Naive thymus-derived CD8-positive, alpha-beta T cell (primary cell): ENCODE measurements at regions not wholly inside any gene's neighbourhood (a gene's known extent, or its start where the extent isn't known, plus 50 kb on each side); places are given as distances from the start of the nearest gene placed in this dataset.
"Not testable (repeated sequence)": the region's sequence is repeated elsewhere in the genome, so short reads cannot be mapped to it uniquely, and the experiment has no call there.

Source experiments
- ATAC-seq, 2 donors: fragments of 150-1000 bp; cut with Tn5 transposase in 1 of 2; sonication (Bioruptor Pico), chemical (Tn5 transposase) in 1 of 2; 1 replicate in 1 of 2; 2 replicates in 1 of 2; pipeline ENCODE4 v1.10.0; 2021; ENCODE audit warnings: mild to moderate bottlenecking in 2 of 2, moderate library complexity in 2 of 2
- POLR2A ChIA-PET: fragments of 350-600 bp; sonication (Branson Sonifier 250); formaldehyde crosslinking; loops from one replicate; lab custom pipeline; 2021; ENCODE audit warnings: antibody characterized with exemption; lab: Charles Lee
- DNase-seq, 10 donors: peaks; one replicate each; pipeline versions ENCODE4 v3.0.0 to v3.0.0-alpha.2; 2020 to 2022
- H3K27ac Mint-ChIP-seq, 10 donors: one replicate each; pipeline ENCODE4 v1.8.0; 2020 to 2022; ENCODE audit warnings: mild to moderate bottlenecking in 10 of 10, mixed read lengths in 10 of 10, moderate library complexity in 4 of 10, inconsistent platforms in 1 of 10
- H3K27me3 Mint-ChIP-seq, 5 donors: one replicate each; pipeline ENCODE4 v1.8.0; 2021 to 2022; ENCODE audit warnings: mixed read lengths in 5 of 5
- H3K36me3 Mint-ChIP-seq, 3 donors: one replicate each; pipeline ENCODE4 v1.8.0; 2020 to 2022; ENCODE audit warnings: mixed read lengths in 3 of 3, mild to moderate bottlenecking in 2 of 3, inconsistent platforms in 1 of 3
- H3K4me1 Mint-ChIP-seq, 4 donors: one replicate each; pipeline ENCODE4 v1.8.0; 2021 to 2022; ENCODE audit warnings: mixed read lengths in 4 of 4
- H3K4me3 Mint-ChIP-seq, 10 donors: one replicate each; pipeline ENCODE4 v1.8.0; 2020 to 2022; ENCODE audit warnings: mild to moderate bottlenecking in 10 of 10, mixed read lengths in 10 of 10, moderate library complexity in 6 of 10, inconsistent platforms in 1 of 10
- H3K9me3 Mint-ChIP-seq, 9 donors: one replicate each; pipeline ENCODE4 v1.8.0; 2020 to 2022; ENCODE audit warnings: mixed read lengths in 9 of 9, mild to moderate bottlenecking in 3 of 9, inconsistent platforms in 1 of 9, moderate library complexity in 1 of 9

DNA sequence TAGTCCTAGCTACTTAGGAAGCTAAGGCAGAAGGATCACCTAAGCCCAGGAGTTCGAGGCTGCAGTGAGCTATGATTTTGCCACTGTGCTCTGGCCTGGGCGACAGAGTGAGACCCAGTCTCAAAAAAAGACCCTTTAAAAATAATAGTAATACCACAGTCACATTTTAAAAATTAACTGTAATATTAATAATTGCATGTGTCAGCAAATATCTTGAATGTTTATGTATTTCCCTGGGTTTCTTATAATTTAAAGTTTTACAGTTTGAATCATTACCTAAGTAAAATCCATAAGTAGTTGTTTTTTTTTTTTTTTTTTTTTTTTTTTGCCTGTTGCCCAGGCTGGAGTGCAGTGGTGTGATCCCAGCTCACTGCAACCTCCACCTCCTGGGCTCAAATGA is 69.2 kb downstream of the LYZL2 start:
- Mint-ChIP-seq H3K27me3 (peaks cover 0 to 10% (median 8%) of the 10 kb centered on the region in 5 donors), H3K4me3 (no peak overlapping the region), H3K4me1 (peaks cover 0 to 2% (median 0%) of the 10 kb centered on the region in 4 donors), H3K27ac (no peak overlapping the region), H3K36me3 (no peaks in the 10 kb centered on the region), H3K9me3 (no peaks in the 10 kb centered on the region)
- ATAC-seq = no peak
- DNase-seq = no peak
- POLR2A ChIA-PET = interaction anchor here (0.7 kb wide), 1 partner anchor 58 kb away, joined by 3 read pairs; no protein-coding TSS in a partner anchor

- H3K4me1 Mint-ChIP-seq = peaks cover 0 to 5% (median under 1%) of the 10 kb centered on the region in 4 donors
- no peak overlapping the region for H3K4me3 Mint-ChIP-seq
- POLR2A ChIA-PET = no interaction called here
- DNase-seq (no peak), ATAC-seq (no peak)
- H3K27ac Mint-ChIP-seq = no peak overlapping the region
- peaks cover 0 to 7% (median 5%) of the 10 kb centered on the region in 5 donors for H3K27me3 Mint-ChIP-seq
- no peaks in the 10 kb centered on the region for H3K36me3 Mint-ChIP-seq
- no peaks in the 10 kb centered on the region for H3K9me3 Mint-ChIP-seq
These were observed 70.4 kb downstream of the LYZL2 start for GRCh38 chr10:30559180-30559579.

DNA sequence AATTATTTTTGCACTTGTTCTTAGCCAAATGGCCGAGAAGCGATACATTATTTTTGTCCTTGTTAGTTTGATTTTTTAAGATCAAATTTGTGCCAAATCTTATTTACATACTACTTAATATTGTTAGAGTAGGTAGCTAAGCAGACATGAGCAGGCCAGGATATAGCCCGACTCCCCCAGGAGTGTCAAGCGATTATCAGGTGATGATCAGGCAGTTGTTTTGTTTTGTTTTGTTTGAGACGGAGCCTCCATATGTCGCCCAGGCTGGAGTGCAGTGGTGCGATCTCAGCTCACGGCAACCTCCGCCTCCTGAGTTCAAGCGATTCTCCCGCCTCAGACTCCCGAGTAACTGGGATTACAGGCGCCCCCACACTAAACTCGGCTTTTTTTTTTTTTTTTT is 71.1 kb downstream of the LYZL2 start:
- peak overlapping the region in 1 of 10 donors; percentile 54 for H3K27ac Mint-ChIP-seq
- ATAC-seq (no peak), DNase-seq (no peak)
- POLR2A ChIA-PET = no interaction called here
- no peaks in the 10 kb centered on the region for H3K36me3 Mint-ChIP-seq
- no peak overlapping the region for H3K4me3 Mint-ChIP-seq
- peaks cover 0 to 3% (median 2%) of the 10 kb centered on the region in 5 donors for H3K27me3 Mint-ChIP-seq
- peaks cover 0 to 13% (median 2%) of the 10 kb centered on the region in 4 donors for H3K4me1 Mint-ChIP-seq
- H3K9me3 Mint-ChIP-seq = no peaks in the 10 kb centered on the region

DNA sequence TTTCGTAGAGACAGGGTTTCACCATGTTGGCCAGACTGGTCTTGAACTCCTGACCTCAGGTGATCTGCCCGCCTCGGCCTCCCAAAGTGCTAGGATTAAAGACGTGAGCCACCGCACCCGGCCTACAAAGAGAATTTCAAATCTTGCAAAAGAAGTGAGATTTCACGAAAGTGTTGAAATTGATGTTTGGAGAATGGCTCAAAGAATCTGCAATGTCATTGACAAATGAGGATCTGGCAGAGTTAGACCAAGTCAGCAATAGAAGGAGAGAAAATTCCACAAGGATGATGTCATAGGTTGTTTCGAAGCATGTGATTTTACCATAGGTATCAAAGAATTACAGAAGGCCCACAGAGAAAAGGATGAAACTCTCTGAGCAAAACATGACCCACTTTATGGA is 71.7 kb downstream of the LYZL2 start:
- no peak overlapping the region for H3K4me3 Mint-ChIP-seq
- H3K27me3 Mint-ChIP-seq = peaks cover 0 to 3% (median under 1%) of the 10 kb centered on the region in 5 donors
- no peak for ATAC-seq
- POLR2A ChIA-PET = no interaction called here
- H3K27ac Mint-ChIP-seq = peak overlapping the region in 1 of 10 donors; percentile 2
- no peaks in the 10 kb centered on the region for H3K36me3 Mint-ChIP-seq
- H3K9me3 Mint-ChIP-seq = no peaks in the 10 kb centered on the region
- H3K4me1 Mint-ChIP-seq = peaks cover 0 to 16% (median 2%) of the 10 kb centered on the region in 4 donors
- no peak for DNase-seq

DNA sequence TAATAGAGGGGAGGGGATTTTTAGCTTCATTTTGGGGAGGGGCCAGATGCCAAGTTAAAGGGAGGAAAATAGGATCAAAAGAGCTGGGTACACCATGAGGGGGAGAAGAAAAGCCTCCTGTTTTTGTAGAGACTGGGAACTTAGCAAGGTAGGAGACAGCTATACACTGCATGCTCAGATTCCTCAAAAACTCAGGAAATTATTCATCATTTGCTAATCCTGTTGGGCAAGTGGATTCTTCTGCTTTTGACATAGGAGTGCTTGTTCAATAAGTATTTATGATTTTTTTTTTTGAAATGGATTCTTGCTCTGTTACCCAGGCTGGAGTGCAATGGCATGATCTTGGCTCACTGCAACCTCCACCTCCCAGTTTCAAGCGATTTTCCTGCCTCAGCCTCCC is 73.4 kb downstream of the LYZL2 start:
- Mint-ChIP-seq H3K4me3 (no peak overlapping the region), H3K36me3 (no peaks in the 10 kb centered on the region), H3K4me1 (peaks cover 0 to 18% (median 2%) of the 10 kb centered on the region in 4 donors), H3K27me3 (peaks cover 0 to 3% (median 0%) of the 10 kb centered on the region in 5 donors), H3K27ac (no peak overlapping the region), H3K9me3 (no peaks in the 10 kb centered on the region)
- POLR2A ChIA-PET = no interaction called here
- no peak for DNase-seq
- ATAC-seq = no peak

DNA sequence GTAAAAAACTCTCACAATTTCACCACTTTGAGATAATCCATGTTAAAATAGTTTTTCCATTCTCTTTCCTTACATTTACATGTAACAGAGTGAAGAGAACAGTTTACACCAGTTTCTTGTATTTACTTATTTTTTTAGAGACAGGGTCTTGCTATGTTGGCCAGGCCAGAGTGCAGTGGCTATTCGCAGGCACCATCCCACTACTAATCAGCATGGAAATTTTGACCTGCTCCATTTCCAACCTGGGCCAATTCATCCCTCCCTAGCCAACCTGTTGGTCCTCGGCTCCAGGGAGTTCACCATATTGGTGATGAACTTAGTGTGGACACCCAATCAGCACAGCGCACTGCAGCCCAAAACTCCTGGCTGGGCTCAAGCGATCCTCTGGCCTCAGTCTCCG is 74.1 kb downstream of the LYZL2 start:
- POLR2A ChIA-PET = no interaction called here
- peaks cover 3 to 20% (median 6%) of the 10 kb centered on the region in 4 donors for H3K4me1 Mint-ChIP-seq
- no peak overlapping the region for H3K4me3 Mint-ChIP-seq
- H3K27me3 Mint-ChIP-seq = peaks cover 0 to 2% (median 0%) of the 10 kb centered on the region in 5 donors
- H3K36me3 Mint-ChIP-seq = no peaks in the 10 kb centered on the region
- H3K27ac Mint-ChIP-seq = no peak overlapping the region
- ATAC-seq (no peak), DNase-seq (no peak)
- no peaks in the 10 kb centered on the region for H3K9me3 Mint-ChIP-seq

GRCh38 chr10:30554440-30554825 is 75.1 kb downstream of the LYZL2 start:
- POLR2A ChIA-PET = no interaction called here
- H3K27ac Mint-ChIP-seq = peak overlapping the region in 1 of 10 donors; percentile 36
- DNase-seq = no peak

GRCh38 chr10:30553626-30554439 is 75.7 kb downstream of the LYZL2 start:
- Mint-ChIP-seq H3K4me3 (no peak overlapping the region), H3K36me3 (no peaks in the 10 kb centered on the region), H3K9me3 (no peaks in the 10 kb centered on the region), H3K4me1 (peaks cover 3 to 20% (median 6%) of the 10 kb centered on the region in 4 donors), H3K27ac (no peak overlapping the region), H3K27me3 (peaks cover 0 to 2% (median 0%) of the 10 kb centered on the region in 5 donors)
- ATAC-seq (no peak), DNase-seq (no peak)
- POLR2A ChIA-PET = no interaction called here

More at GRCh38 chr10:30554440-30554825, 75.1 kb downstream of the LYZL2 start:
- Mint-ChIP-seq H3K9me3 (no peaks in the 10 kb centered on the region), H3K27me3 (peaks cover 0 to 2% (median 0%) of the 10 kb centered on the region in 5 donors), H3K36me3 (no peaks in the 10 kb centered on the region), H3K4me1 (peaks cover 3 to 20% (median 6%) of the 10 kb centered on the region in 4 donors), H3K4me3 (no peak overlapping the region)
- ATAC-seq = no peak

DNA sequence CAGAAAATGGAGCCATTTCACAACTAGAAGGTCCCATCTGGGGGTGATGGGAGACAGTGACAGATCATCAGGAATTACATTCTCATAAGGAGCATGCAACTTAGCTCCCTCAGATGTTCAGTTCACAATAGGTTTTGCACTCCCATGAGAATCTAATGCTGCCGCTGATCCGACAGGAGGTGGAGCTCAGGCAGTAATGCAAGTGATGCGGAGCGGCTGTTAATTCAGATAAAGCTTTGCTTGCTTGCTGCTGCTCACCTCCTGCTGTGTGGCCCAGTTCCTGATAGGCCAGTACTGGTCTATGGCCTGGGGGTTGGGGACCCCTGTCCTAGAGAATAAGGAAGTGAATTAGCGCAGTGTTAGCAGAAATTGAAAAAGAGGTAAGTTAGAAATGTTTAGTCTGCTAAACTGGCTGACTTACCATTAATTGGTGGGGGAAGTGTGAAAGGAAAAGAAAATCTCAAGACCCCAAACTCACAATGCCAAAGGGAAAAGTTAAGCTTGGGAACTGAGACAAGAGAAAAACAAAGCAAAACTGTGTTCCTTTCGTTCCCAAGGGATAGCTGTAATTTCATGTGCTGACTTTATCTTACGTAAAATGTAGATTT is 76.4 kb downstream of the LYZL2 start:
- H3K4me1 Mint-ChIP-seq = peaks cover 3 to 20% (median 6%) of the 10 kb centered on the region in 4 donors

GRCh38 chr10:30550967-30551815 is 78.4 kb downstream of the LYZL2 start:
- H3K27ac Mint-ChIP-seq = no peak overlapping the region
- ATAC-seq = no peak
- POLR2A ChIA-PET = no interaction called here
- peaks cover 0 to 2% (median 0%) of the 10 kb centered on the region in 9 donors for H3K9me3 Mint-ChIP-seq
- H3K4me1 Mint-ChIP-seq = peaks cover 3 to 20% (median 6%) of the 10 kb centered on the region in 4 donors
- H3K27me3 Mint-ChIP-seq = peaks cover 0 to 3% (median 2%) of the 10 kb centered on the region in 5 donors
- no peak for DNase-seq
- H3K4me3 Mint-ChIP-seq = no peak overlapping the region
- H3K36me3 Mint-ChIP-seq = no peaks in the 10 kb centered on the region

More for the DNA sequence above, 76.4 kb downstream of the LYZL2 start:
- DNase-seq (no peak), ATAC-seq (no peak)
- peaks cover 0 to 2% (median 0%) of the 10 kb centered on the region in 5 donors for H3K27me3 Mint-ChIP-seq
- H3K4me3 Mint-ChIP-seq = no peak overlapping the region
- POLR2A ChIA-PET = no interaction called here
- H3K9me3 Mint-ChIP-seq = no peaks in the 10 kb centered on the region
- H3K36me3 Mint-ChIP-seq = no peaks in the 10 kb centered on the region
- H3K27ac Mint-ChIP-seq = peak overlapping the region in 1 of 10 donors; percentile 43

DNA sequence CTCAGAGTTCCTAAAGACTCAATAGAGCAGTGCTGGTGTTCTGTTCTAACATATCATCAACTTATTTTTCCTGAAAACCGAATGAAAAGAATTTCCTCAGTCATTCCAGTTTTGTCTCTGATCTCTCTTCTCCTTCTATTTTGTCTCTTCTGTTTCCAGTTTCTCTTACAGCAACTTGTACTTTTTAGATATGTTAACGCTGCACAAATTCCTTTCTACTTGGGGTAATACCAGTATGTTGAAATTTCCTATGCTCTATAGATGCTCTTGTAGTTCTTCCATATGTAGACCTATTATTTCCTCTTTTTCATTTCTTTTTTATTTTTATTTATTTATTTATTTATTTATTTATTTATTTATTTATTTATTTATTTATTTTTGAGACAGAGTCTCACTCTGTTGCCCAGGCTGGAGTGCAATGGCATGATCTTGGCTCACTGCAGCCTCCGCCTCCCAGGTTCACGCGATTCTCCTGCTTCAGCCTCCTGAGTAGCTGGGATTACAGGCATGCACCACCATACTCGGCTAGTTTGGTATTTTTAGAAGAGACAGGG is 80.3 kb downstream of the LYZL2 start:
- POLR2A ChIA-PET = interaction anchor here (0.7 kb wide), 1 partner anchor 919 kb away, joined by 3 read pairs; no protein-coding TSS in a partner anchor
- not testable (repeated sequence) for H3K27me3 Mint-ChIP-seq, DNase-seq, H3K36me3 Mint-ChIP-seq, H3K27ac Mint-ChIP-seq, ATAC-seq, H3K4me3 Mint-ChIP-seq, H3K9me3 Mint-ChIP-seq
- peaks cover 3 to 15% (median 5%) of the 10 kb centered on the region in 4 donors for H3K4me1 Mint-ChIP-seq

GRCh38 chr10:30546511-30546910 is 83.0 kb downstream of the LYZL2 start:
- no peak overlapping the region for H3K27ac Mint-ChIP-seq
- POLR2A ChIA-PET = interaction anchor here (0.7 kb wide), 1 partner anchor 1844 kb away, joined by 6 read pairs; no protein-coding TSS in a partner anchor
- ATAC-seq = no peak

More at GRCh38 chr10:30546511-30546910, 83.0 kb downstream of the LYZL2 start:
- Mint-ChIP-seq H3K9me3 (peaks cover 0 to 2% (median 0%) of the 10 kb centered on the region in 9 donors), H3K27me3 (peaks cover 0 to 3% (median 2%) of the 10 kb centered on the region in 5 donors), H3K4me1 (peaks cover 2 to 7% (median 5%) of the 10 kb centered on the region in 4 donors), H3K4me3 (no peak overlapping the region), H3K36me3 (peaks cover 0 to 3% (median 0%) of the 10 kb centered on the region in 3 donors)
- DNase-seq = no peak
